Sciatic nerve (tissue), 2 donors: ENCODE measurements at regions not wholly inside any gene's neighbourhood (a gene's known extent, or its start where the extent isn't known, plus 50 kb on each side); places are given as distances from the start of the nearest gene placed in this dataset. TPM values are rescaled to one million over a fixed set of nuclear protein-coding genes. Genes with fewer than 3 reads are reported as not detected.

Source experiments
- ATAC-seq: fragments of 200-7000 bp; cut with Tn5 transposase; one replicate; pipeline ENCODE4 v1.9.1; 2020; ENCODE audit warnings: mild to moderate bottlenecking, moderate library complexity
- DNase-seq: peaks from one replicate; pipeline ENCODE4 v3.0.0-alpha.2; 2020; ENCODE audit warnings: low spot score
- intact Hi-C: fragments of 100-400 bp; cut with DNase I; formaldehyde crosslinking; loops from one replicate; pipeline ENCODE4 v1.14.2; 2022
- microRNA-seq: library from miRNA; unstranded; fragments of <30 nt; microRNA quantifications from one replicate; pipeline ENCODE4 v1.2.0, GENCODE V29; 2020
- donor health status: DM: no; HTN: no; CAD: no.
- donor health status: DM: no; HTN: no; CAD: no.

- ATAC-seq (peak; percentile 38), DNase-seq (no peak)
- intact Hi-C loops, result no loop called here
Observed at GRCh38 chr20:62590309-62591121, 51.8 kb upstream of the SLCO4A1 start.

GRCh38 chr20:62591122-62591468 is 51.2 kb upstream of the SLCO4A1 start:
- ATAC-seq (no peak), DNase-seq (no peak)
- intact Hi-C loops, result no loop called here

- ATAC-seq (no peak), DNase-seq (no peak)
- intact Hi-C loops, result no loop called here
Observed at GRCh38 chr20:62591591-62591990, 50.7 kb upstream of the SLCO4A1 start.

Small RNA genes in the stretch of these regions (microRNA-seq; reads per million reads assigned to microRNA genes)
- gene MIR1-1, result 1.1 reads per million
- gene MIR133A2, result not detected
